Kidney epithelial cell (primary cell): ENCODE measurements at regions not wholly inside any gene's neighbourhood (a gene's known extent, or its start where the extent isn't known, plus 50 kb on each side); places are given as distances from the start of the nearest gene placed in this dataset.

Experiments
- DNase-seq: peaks from one replicate; pipeline ENCODE4 v3.0.0-alpha.2; 2010; ENCODE audit warnings: low read depth
- H3K27me3 ChIP-seq: 2 replicates; pipeline ENCODE4 v1.6.0; 2011; ENCODE audit warnings: low read length; ENCODE audit not compliant: control insufficient read depth, insufficient read depth
- H3K36me3 ChIP-seq: 2 replicates; pipeline ENCODE4 v1.5.1; 2011; ENCODE audit warnings: low read length; ENCODE audit not compliant: control insufficient read depth, insufficient read depth
- H3K4me3 ChIP-seq: 2 replicates; pipeline ENCODE4 v1.5.1; 2011; ENCODE audit warnings: low read depth, mild to moderate bottlenecking, control low read depth, low read length
- CTCF ChIP-seq: IDR thresholded peaks from 2 replicates; pipeline ENCODE4 v1.5.1; 2011; ENCODE audit warnings: mild to moderate bottlenecking, moderate library complexity, low read length, control low read depth, inconsistent platforms; ENCODE audit not compliant: insufficient read depth, poor library complexity, severe bottlenecking

GRCh38 chr2:149679286-149679685, 91.7 kb upstream of the MMADHC start:
- no peaks in the 10 kb centered on the region for H3K36me3 ChIP-seq
- TF ChIP-seq CTCF, result no peak
- no peak for DNase-seq
- H3K27me3 ChIP-seq, result no peaks in the 10 kb centered on the region
- H3K4me3 ChIP-seq, result no peak overlapping the region

- no peak for TF ChIP-seq CTCF
- no peak for DNase-seq
- no peaks in the 10 kb centered on the region for H3K27me3 ChIP-seq
- no peaks in the 10 kb centered on the region for H3K36me3 ChIP-seq
- no peak overlapping the region for H3K4me3 ChIP-seq
Observed at GRCh38 chr2:149677416-149677815, 89.8 kb upstream of the MMADHC start.

- no peak for DNase-seq
- TF ChIP-seq CTCF, result no peak
- no peak overlapping the region for H3K4me3 ChIP-seq
- no peaks in the 10 kb centered on the region for H3K36me3 ChIP-seq
- no peaks in the 10 kb centered on the region for H3K27me3 ChIP-seq
Observed at GRCh38 chr2:149670086-149670485, 82.5 kb upstream of the MMADHC start.

- TF ChIP-seq CTCF, result no peak
- Histone ChIP-seq H3K27me3 (no peaks in the 10 kb centered on the region), H3K36me3 (no peaks in the 10 kb centered on the region), H3K4me3 (no peak overlapping the region)
- DNase-seq, result no peak
Observed at GRCh38 chr2:149666809-149667320, 79.3 kb upstream of the MMADHC start.

GRCh38 chr2:149664896-149665295, 77.3 kb upstream of the MMADHC start:
- H3K4me3 ChIP-seq, result no peak overlapping the region
- no peaks in the 10 kb centered on the region for H3K36me3 ChIP-seq
- TF ChIP-seq CTCF, result no peak
- DNase-seq, result no peak
- H3K27me3 ChIP-seq, result no peaks in the 10 kb centered on the region

- H3K36me3 ChIP-seq, result no peaks in the 10 kb centered on the region
- H3K4me3 ChIP-seq, result no peak overlapping the region
- H3K27me3 ChIP-seq, result no peaks in the 10 kb centered on the region
- no peak for DNase-seq
- TF ChIP-seq CTCF, result no peak
Observed at GRCh38 chr2:149662556-149662955, 75.0 kb upstream of the MMADHC start.
